H1 (cell line): ENCODE measurements at regions not wholly inside any gene's neighbourhood (a gene's known extent, or its start where the extent isn't known, plus 50 kb on each side); places are given as distances from the start of the nearest gene placed in this dataset.

Source experiments
- BCL11A ChIP-seq, 2 experiments: IDR thresholded peaks; one replicate each; pipeline ENCODE4 v1.6.1; 2011; ENCODE audit warnings: low read depth in 2 of 2, low read length in 2 of 2, mild to moderate bottlenecking in 2 of 2
- CBX5 ChIP-seq: fragments of 300-800, 300-1000 bp; sonication (generic); IDR thresholded peaks from 2 replicates; pipeline ENCODE4 v1.7.1; 2016; ENCODE audit warnings: antibody characterized with exemption, low read length, low read depth
- CHD7 ChIP-seq: fragments of 300-600 bp; sonication (generic); IDR thresholded peaks from 2 replicates; pipeline ENCODE4 v1.7.1; 2012; ENCODE audit warnings: low read length, moderate library complexity, mild to moderate bottlenecking, inconsistent platforms; ENCODE audit not compliant: insufficient replicate concordance
- CTCF ChIP-seq, 3 experiments: IDR thresholded peaks; 1 replicate in 2 of 3; 2 replicates in 1 of 3; pipeline versions ENCODE4 v1.5.1 to v1.6.1; 2011; ENCODE audit warnings: low read length in 3 of 3, mild to moderate bottlenecking in 3 of 3, inconsistent platforms in 2 of 3, low read depth in 1 of 3, moderate library complexity in 1 of 3; ENCODE audit not compliant: insufficient read depth in 1 of 3; ENCODE audit errors: control extremely low read depth in 1 of 3
- GABPA ChIP-seq: IDR thresholded peaks from 2 replicates; pipeline ENCODE4 v1.6.1; 2011; ENCODE audit warnings: mild to moderate bottlenecking, low read length, moderate library complexity, borderline replicate concordance; ENCODE audit not compliant: insufficient read depth
- JUN ChIP-seq: IDR thresholded peaks from 2 replicates; pipeline ENCODE4 v1.6.1; 2011; ENCODE audit warnings: low read depth, mild to moderate bottlenecking, improper control_type of control experiment, low read length
- RFX5 ChIP-seq: IDR thresholded peaks from 2 replicates; pipeline ENCODE4 v1.6.1; 2011; ENCODE audit warnings: low read depth, low read length, improper control_type of control experiment, borderline replicate concordance
- RNF2 ChIP-seq: fragments of 200-900, 300-1000 bp; sonication (generic); IDR thresholded peaks from 2 replicates; pipeline ENCODE4 v1.7.1; 2016; ENCODE audit warnings: borderline replicate concordance, low read depth, mild to moderate bottlenecking, antibody characterized with exemption, low read length; ENCODE audit not compliant: poor library complexity, severe bottlenecking; ENCODE audit errors: missing control alignments
- SRF ChIP-seq: IDR thresholded peaks from 2 replicates; pipeline ENCODE4 v1.6.1; 2011; ENCODE audit warnings: mild to moderate bottlenecking, low read depth, low read length, moderate library complexity

- TF ChIP-seq CHD7 (no peak), CBX5 (no peak), SRF (no peak), RFX5 (no peak), GABPA (no peak), JUN (no peak), BCL11A (IDR thresholded peaks at IDR 0.05; ENCODE audit: low read depth in 2 of 2, low read length in 2 of 2) (no peak), CTCF (IDR thresholded peaks at IDR 0.05; ENCODE audit: control extremely low read depth in 1 of 3, insufficient read depth in 1 of 3, low read depth in 1 of 3, low read length in 3 of 3) (no peak), RNF2 (no peak)
Measured at GRCh38 chr6:168783720-168784119, 342.7 kb downstream of the SMOC2 start (continued).
